Activated CD8-positive, alpha-beta memory T cell treated with anti-CD3 and anti-CD28 coated beads, Interleukin-2, amount 50 U/mL, for 4 hours (primary cell): ENCODE measurements at regions not wholly inside any gene's neighbourhood (a gene's known extent, or its start where the extent isn't known, plus 50 kb on each side); places are given as distances from the start of the nearest gene placed in this dataset.

Experiments
- DNase-seq: peaks from one replicate; pipeline ENCODE4 v3.0.0-alpha.2; 2020

GRCh38 chr2:128770143-128771085 lies 451.7 kb upstream of the HS6ST1 start:
- DNase-seq = no peak

GRCh38 chr2:128771401-128771800 lies 452.7 kb upstream of the HS6ST1 start:
- no peak for DNase-seq

GRCh38 chr2:128772671-128773070 lies 454.0 kb upstream of the HS6ST1 start:
- no peak for DNase-seq

- no peak for DNase-seq
Observed at GRCh38 chr2:128773641-128774319, 455.1 kb upstream of the HS6ST1 start.

GRCh38 chr2:128774320-128775216 lies 455.9 kb upstream of the HS6ST1 start:
- no peak for DNase-seq

GRCh38 chr2:128775217-128775913 lies 456.7 kb upstream of the HS6ST1 start:
- no peak for DNase-seq

- no peak for DNase-seq
Observed at GRCh38 chr2:128775914-128776285, 457.2 kb upstream of the HS6ST1 start.

- DNase-seq = no peak
Observed at GRCh38 chr2:128776461-128777195, 458.0 kb upstream of the HS6ST1 start.

- DNase-seq = no peak
Observed at GRCh38 chr2:128777196-128778035, 458.7 kb upstream of the HS6ST1 start.

- no peak for DNase-seq
Observed at GRCh38 chr2:128778843-128779242, 460.2 kb upstream of the HS6ST1 start.

- no peak for DNase-seq
Observed at GRCh38 chr2:128779301-128780095, 460.8 kb upstream of the HS6ST1 start.

GRCh38 chr2:128780434-128781080 lies 461.9 kb upstream of the HS6ST1 start:
- no peak for DNase-seq

- no peak for DNase-seq
Observed at GRCh38 chr2:128781166-128781565, 462.5 kb upstream of the HS6ST1 start.

GRCh38 chr2:128781585-128782385 lies 463.1 kb upstream of the HS6ST1 start:
- no peak for DNase-seq

GRCh38 chr2:128782411-128783192 lies 463.9 kb upstream of the HS6ST1 start:
- DNase-seq = no peak

- DNase-seq = no peak
Observed at GRCh38 chr2:128783193-128783671, 464.6 kb upstream of the HS6ST1 start.

GRCh38 chr2:128783896-128784295 lies 465.2 kb upstream of the HS6ST1 start:
- no peak for DNase-seq
